NAMALWA (cell line): ENCODE measurements at regions not wholly inside any gene's neighbourhood (a gene's known extent, or its start where the extent isn't known, plus 50 kb on each side); places are given as distances from the start of the nearest gene placed in this dataset.
A peak's percentile ranks its signal among the peaks of the same experiment; 100 is the strongest.
"Not testable (repeated sequence)": the region's sequence is repeated elsewhere in the genome, so short reads cannot be mapped to it uniquely, and the experiment has no call there.

ENCODE experiments used
- DNase-seq: peaks from one replicate; pipeline ENCODE4 v3.0.0-alpha.2; 2015; ENCODE audit warnings: low spot score

- not testable (repeated sequence) for DNase-seq
Measured at GRCh38 chr6:144923491-144923787, 638.3 kb downstream of the UTRN start.

GRCh38 chr6:144928847-144929246 lies 643.7 kb downstream of the UTRN start:
- DNase-seq = no peak

GRCh38 chr6:144929262-144929661 lies 644.1 kb downstream of the UTRN start:
- DNase-seq = no peak

- DNase-seq = peak; percentile 57
Measured at GRCh38 chr6:144931172-144932035, 646.3 kb downstream of the UTRN start.

GRCh38 chr6:144932621-144933020 lies 647.5 kb downstream of the UTRN start:
- no peak for DNase-seq

GRCh38 chr6:144935181-144935580 lies 650.0 kb downstream of the UTRN start:
- DNase-seq = no peak

GRCh38 chr6:144935661-144936060 lies 650.5 kb downstream of the UTRN start:
- no peak for DNase-seq

GRCh38 chr6:144936764-144937163 lies 651.6 kb downstream of the UTRN start:
- no peak for DNase-seq

- no peak for DNase-seq
Measured at GRCh38 chr6:144939921-144940320, 654.8 kb downstream of the UTRN start.

- DNase-seq = no peak
Measured at GRCh38 chr6:144944106-144944505, 659.0 kb downstream of the UTRN start.

GRCh38 chr6:144947398-144947976 lies 662.4 kb downstream of the UTRN start:
- DNase-seq = no peak

GRCh38 chr6:144951730-144952437 lies 666.7 kb downstream of the UTRN start:
- DNase-seq = no peak

GRCh38 chr6:144952456-144953240 lies 667.5 kb downstream of the UTRN start:
- DNase-seq = no peak

GRCh38 chr6:144953552-144954240 lies 668.6 kb downstream of the UTRN start:
- no peak for DNase-seq

GRCh38 chr6:144954241-144954556 lies 669.1 kb downstream of the UTRN start:
- no peak for DNase-seq

GRCh38 chr6:144955392-144955791 lies 670.3 kb downstream of the UTRN start:
- no peak for DNase-seq

- no peak for DNase-seq
Measured at GRCh38 chr6:144955859-144956258, 670.7 kb downstream of the UTRN start.

GRCh38 chr6:144956697-144957096 lies 671.6 kb downstream of the UTRN start:
- not testable (repeated sequence) for DNase-seq

GRCh38 chr6:144957236-144957937 lies 672.3 kb downstream of the UTRN start:
- no peak for DNase-seq

- DNase-seq = no peak
Measured at GRCh38 chr6:144969154-144969553, 684.0 kb downstream of the UTRN start.

- DNase-seq = no peak
Measured at GRCh38 chr6:144969602-144970272, 684.6 kb downstream of the UTRN start.
